Ishikawa (cell line): ENCODE measurements at regions not wholly inside any gene's neighbourhood (a gene's known extent, or its start where the extent isn't known, plus 50 kb on each side); places are given as distances from the start of the nearest gene placed in this dataset.

Source experiments
- CEBPB ChIP-seq: IDR thresholded peaks from 2 replicates; pipeline ENCODE4 v1.6.1; 2012
- CREB1 ChIP-seq: IDR thresholded peaks from 2 replicates; pipeline ENCODE4 v1.6.1; 2012; ENCODE audit warnings: low read depth
- EGR1 ChIP-seq: IDR thresholded peaks from 2 replicates; pipeline ENCODE4 v1.6.1; 2012
- EP300 ChIP-seq: IDR thresholded peaks from 2 replicates; pipeline ENCODE4 v1.6.1; 2012; ENCODE audit warnings: borderline replicate concordance
- FOXM1 ChIP-seq: IDR thresholded peaks from 2 replicates; pipeline ENCODE4 v1.6.1; 2012; ENCODE audit warnings: low read depth, borderline replicate concordance
- NFIC ChIP-seq: IDR thresholded peaks from 2 replicates; pipeline ENCODE4 v1.6.1; 2012
- RAD21 ChIP-seq: IDR thresholded peaks from 2 replicates; pipeline ENCODE4 v1.6.1; 2012; ENCODE audit warnings: low read depth
- REST ChIP-seq: IDR thresholded peaks from 2 replicates; pipeline ENCODE4 v1.6.1; 2012; ENCODE audit warnings: low read depth, mild to moderate bottlenecking
- TAF1 ChIP-seq: IDR thresholded peaks from 2 replicates; pipeline ENCODE4 v1.6.1; 2012; ENCODE audit warnings: low read depth, mild to moderate bottlenecking
- TCF12 ChIP-seq: IDR thresholded peaks from 2 replicates; pipeline ENCODE4 v1.6.1; 2012; ENCODE audit warnings: low read depth
- TEAD4 ChIP-seq: IDR thresholded peaks from 2 replicates; pipeline ENCODE4 v1.6.1; 2012
- USF1 ChIP-seq: IDR thresholded peaks from 2 replicates; pipeline ENCODE4 v1.6.1; 2012
- YY1 ChIP-seq: IDR thresholded peaks from 2 replicates; pipeline ENCODE4 v1.6.1; 2012; ENCODE audit warnings: low read depth
- ZBTB7A ChIP-seq: IDR thresholded peaks from 2 replicates; pipeline ENCODE4 v1.6.1; 2012; ENCODE audit warnings: low read depth
- TF ChIP-seq, protein P1 (sequence below): IDR thresholded peaks from 2 replicates; pipeline ENCODE4 v1.6.1; 2012

GRCh38 chr6:113489952-113490746 lies 367.0 kb upstream of the MARCKS start:
- TF ChIP-seq TEAD4 (no peak), ZBTB7A (no peak), EP300 (no peak), RAD21 (no peak), CREB1 (no peak), USF1 (no peak), NFIC (no peak), REST (no peak), EGR1 (no peak), TAF1 (no peak), CEBPB (no peak), TCF12 (no peak), YY1 (no peak), FOXM1 (no peak)
- TF ChIP-seq, protein P1, sequence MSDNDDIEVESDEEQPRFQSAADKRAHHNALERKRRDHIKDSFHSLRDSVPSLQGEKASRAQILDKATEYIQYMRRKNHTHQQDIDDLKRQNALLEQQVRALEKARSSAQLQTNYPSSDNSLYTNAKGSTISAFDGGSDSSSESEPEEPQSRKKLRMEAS = no peak

DNA sequence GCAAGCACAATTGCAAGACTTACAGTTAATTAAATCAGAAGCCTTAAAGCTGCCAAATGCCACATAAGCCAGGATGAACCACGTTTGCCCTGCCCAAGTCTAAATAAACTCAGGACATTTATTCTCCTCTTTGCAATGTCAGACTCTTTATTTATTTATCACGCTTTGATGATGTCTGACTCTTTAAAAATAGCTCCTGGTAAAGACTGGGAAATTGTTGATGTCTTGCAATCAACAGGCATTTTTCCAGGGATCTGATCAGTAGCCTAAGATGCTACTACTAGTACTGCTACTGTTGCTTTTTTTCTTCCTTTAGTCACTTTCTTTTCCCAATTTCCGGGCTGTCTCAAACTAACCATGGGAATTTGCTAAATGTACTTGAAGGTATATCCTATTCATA lies 365.8 kb upstream of the MARCKS start:
- TF ChIP-seq USF1 (no peak), RAD21 (no peak), CREB1 (no peak), TEAD4 (no peak), EP300 (no peak), TAF1 (no peak), NFIC (no peak), EGR1 (no peak), FOXM1 (no peak), CEBPB (no peak), YY1 (no peak), ZBTB7A (no peak), REST (no peak), TCF12 (no peak)
- TF ChIP-seq, protein P1 = no peak

DNA sequence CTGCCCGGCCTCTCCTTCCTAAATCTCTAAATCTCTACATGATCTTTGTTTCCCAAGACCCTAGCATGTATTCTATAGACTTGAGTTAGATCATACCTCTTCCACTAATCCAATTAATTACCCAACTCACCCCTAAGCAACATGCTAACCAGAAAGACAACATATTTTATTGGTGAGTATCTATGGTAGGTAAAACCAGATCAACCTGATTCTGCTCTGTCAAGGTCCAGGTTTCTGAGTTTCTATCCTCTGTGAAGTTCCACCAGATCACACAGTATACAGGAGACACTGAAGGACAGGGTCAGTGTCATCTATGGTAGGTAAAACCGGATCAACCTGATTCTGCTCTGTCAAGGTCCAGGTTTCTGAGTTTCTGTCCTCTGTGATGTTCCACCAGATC lies 363.2 kb upstream of the MARCKS start:
- no peak for TF ChIP-seq USF1
- TF ChIP-seq TEAD4 = no peak
- no peak for TF ChIP-seq EGR1
- no peak for TF ChIP-seq REST

- no peak for TF ChIP-seq RAD21
- TF ChIP-seq YY1 = no peak
- no peak for TF ChIP-seq TAF1
- TF ChIP-seq TCF12 = no peak
- TF ChIP-seq REST = no peak
- TF ChIP-seq, protein P1 = no peak
- TF ChIP-seq CEBPB = no peak
- TF ChIP-seq ZBTB7A = no peak
- no peak for TF ChIP-seq NFIC
- TF ChIP-seq FOXM1 = no peak
- TF ChIP-seq TEAD4 = no peak
- no peak for TF ChIP-seq EGR1
These were observed 361.6 kb upstream of the MARCKS start for GRCh38 chr6:113495521-113495920.
